HG02571 (cell line): ENCODE measurements at regions not wholly inside any gene's neighbourhood (a gene's known extent, or its start where the extent isn't known, plus 50 kb on each side); places are given as distances from the start of the nearest gene placed in this dataset.

ENCODE experiments used
- ATAC-seq: cut with Tn5 transposase; IDR thresholded peaks from one replicate; pipeline ENCODE4 v1.9.1; 2021; ENCODE audit warnings: mild to moderate bottlenecking, moderate library complexity; ENCODE audit not compliant: unreplicated experiment

DNA sequence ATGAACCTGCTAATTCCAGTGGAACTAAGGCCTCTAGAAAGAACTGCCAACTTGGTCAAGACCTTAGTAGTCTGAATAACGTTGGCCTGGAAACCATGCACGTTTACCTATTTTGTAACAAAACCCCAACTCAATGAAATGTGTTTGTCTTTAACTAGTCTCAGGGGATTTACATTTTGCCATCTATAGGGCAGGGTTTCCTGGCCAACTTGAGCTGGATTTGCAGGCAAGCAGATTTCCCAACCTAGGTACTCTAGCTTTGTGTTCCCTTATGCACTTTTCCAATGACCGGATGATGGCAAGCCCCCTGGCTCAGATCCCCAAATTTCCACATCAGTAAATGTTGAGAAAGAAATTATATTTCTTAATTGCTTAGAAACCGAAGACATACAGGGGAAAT lies 114.5 kb downstream of the IRS2 start:
- ATAC-seq = no peak

DNA sequence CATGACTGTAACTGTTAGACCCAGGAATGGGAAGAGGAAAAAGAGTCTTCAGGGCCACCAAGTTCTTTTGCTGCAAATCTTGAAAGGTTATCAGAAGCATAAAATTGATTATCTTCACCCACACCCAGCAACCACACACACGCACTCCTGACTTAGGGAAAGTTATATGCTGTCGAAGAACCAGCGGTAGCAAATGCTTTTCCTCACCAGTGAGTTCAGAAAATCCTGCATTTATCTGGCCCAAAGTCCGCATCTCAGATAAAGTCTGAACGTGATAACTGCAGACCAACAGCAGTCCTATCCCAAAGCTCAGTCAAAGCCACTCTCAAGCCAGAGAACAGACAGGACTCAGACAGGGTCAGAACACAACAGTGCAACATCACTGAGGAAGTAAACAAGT lies 115.6 kb downstream of the IRS2 start:
- no peak for ATAC-seq

DNA sequence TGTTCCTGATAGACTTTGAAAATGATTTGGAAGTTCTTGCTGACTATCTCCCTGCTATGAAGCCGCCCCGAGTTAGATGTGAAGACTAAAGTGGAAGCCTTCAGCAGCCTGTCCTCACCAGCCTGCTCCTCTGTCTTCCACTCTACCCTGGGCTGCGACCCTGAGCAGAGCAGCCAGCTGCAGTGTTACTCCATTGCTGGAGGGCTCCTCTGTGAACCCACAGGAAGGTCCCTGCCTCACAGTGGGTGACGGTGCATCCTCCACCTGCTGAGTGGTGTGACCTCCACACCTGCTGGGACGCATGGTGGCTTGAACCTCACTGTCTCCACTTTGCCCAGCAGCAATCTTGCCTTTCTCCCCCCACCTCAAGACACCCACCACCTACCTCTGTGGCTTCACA lies 116.4 kb downstream of the IRS2 start:
- ATAC-seq = no peak

DNA sequence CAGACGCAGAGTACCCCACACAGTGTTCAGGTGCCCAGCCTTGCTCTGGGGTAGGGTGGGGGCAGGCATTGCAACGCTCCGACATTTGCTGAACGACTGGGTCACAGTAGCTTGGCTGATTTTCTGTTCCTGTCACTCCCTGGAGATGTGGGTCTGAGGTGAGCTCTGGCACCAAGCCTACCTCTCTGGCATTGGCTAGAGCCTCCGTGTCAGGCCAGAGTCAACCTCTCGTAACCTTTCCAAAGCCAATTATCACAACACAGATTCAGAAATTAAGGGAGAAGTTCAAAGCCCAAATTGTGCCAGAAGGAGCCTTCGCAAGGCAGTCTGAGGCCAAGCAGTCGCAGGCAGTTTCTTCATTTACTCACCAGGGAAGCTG lies 117.2 kb downstream of the IRS2 start:
- ATAC-seq = no peak

DNA sequence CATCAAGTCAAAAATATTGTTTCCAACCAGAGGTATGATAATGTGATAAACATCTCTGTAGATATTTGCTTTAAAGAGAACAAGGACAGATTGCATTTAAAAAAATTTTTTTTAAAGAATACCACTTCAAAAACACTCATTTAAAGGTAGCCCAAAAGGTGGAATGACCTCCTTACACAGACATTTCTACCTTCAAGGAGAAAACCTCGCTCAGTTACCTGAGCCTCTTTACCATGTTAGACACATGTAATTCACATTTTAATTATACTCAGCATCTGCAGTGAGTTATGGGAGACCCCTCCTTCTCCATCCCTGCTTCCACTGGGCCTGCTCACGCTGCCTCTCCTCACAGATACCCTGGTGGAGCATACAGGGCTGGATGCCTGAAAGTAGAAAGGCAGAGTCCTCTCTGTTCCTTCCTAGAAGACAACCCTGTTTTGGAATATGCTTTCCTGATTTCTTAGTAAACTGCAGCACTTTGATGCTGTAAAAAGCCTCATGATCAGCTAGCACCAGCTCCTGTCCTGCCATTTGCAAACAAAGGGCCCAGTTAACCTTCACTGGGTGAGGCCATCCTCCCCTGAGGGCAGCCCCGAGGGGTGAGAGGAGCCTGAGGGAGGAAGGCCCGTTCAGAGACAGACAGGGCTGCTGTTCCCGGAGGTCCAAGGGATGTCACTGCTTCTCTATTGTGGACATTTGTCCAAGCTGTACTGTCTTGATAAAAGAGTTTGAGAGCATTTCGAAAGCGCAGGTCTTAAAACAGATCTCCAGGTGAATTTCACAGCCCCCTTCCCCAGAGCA lies 117.8 kb downstream of the IRS2 start:
- no peak for ATAC-seq

DNA sequence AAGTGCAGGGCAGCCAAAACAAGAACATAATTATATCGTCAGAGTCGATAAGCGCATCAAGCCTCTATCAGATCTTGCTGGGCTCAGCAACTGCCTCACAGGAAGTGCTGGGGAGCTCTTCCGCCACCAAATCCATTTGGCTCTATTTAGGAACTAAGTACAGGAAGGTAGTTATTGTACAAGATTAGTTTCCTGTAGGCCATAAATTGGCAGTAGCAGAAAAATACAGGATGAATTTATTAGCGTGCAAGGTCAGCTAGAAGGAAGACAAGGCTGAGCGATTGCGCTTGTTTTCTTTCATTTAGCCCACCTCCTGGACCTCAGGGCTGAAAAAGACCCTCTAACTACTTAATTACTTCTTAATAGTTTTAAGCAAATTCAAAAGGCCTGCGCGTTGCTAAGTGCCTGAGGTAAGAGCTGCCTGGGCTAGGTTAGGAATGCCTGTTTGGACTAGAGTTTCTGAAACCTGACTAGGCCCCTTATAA lies 118.5 kb downstream of the IRS2 start:
- no peak for ATAC-seq

DNA sequence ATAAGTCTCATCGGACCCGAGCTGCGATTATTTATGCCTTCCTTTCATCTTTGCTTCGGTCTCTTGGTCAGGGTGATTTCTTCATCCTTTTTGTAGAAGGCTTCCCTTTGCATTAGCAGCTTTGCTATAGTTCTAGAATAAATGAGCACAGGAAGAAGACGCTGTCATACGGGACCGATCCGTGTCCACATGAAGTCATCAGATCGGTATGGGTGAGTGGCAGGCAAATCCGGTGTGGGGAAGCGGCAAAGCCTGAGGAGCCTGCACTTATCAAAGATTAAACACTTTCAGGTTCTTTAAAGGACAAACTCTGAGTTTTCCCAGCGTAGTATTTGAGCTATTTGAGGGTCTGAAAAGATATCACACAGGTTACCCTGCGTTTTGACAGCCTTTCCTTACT lies 119.3 kb downstream of the IRS2 start:
- no peak for ATAC-seq

DNA sequence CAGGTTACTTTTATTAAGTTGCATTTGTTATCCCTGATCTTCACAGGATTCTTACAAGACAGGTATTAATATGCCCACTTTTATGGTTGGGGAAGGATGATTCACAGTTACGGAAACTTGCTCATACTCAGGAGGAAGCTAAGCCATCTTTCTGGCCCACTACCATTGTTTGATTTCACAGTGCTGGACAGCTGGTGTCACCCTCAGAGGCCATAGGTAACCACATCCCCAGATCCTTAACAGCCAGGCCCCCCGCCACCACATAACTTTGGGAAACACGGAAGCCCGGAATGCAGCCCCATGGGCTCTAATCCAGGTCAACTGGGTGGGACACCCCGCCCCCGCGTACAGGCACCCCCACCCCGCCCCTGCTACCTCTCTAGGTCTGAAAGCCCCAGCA lies 119.7 kb downstream of the IRS2 start:
- no peak for ATAC-seq

DNA sequence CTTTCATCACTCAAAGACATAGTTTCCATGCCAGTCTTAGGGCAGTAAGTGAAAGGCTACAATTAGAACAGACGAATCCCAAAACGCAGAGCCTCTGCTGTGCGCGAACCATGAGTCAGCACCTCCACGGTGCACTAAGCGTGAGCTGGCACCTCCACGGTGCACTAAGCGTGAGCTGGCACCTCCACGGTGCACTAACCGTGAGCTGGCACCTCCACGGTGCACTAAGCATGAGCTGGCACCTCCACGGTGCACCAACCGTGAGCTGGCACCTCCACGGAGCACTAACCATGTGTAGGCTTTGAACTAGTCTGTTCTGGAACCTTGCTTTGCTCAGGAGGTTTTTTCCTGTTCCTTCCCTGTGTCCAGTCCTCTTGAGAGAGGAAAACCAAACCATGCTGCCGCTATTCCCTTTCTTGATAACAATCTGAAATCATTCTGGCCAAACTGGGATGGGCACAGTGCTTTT lies 120.6 kb downstream of the IRS2 start:
- no peak for ATAC-seq

DNA sequence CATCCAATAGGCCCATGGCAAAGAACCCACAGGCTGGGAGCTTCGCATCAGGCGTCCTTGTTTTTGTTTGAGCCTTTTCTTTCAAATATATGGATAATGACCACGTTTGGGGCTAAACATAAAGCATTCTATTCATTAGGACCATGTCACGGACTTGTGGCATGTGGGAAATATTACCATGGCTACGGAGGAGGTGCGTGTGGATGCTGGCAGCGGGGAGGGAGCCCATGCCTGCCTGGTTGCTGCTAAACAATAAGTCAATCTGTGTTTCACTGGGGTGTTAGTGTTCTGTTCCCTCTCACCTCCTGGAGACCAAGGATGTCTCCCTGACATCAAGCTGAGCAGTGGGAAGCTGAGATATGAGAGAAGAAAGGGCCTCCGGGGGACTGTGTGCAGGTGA lies 121.1 kb downstream of the IRS2 start:
- ATAC-seq = no peak

DNA sequence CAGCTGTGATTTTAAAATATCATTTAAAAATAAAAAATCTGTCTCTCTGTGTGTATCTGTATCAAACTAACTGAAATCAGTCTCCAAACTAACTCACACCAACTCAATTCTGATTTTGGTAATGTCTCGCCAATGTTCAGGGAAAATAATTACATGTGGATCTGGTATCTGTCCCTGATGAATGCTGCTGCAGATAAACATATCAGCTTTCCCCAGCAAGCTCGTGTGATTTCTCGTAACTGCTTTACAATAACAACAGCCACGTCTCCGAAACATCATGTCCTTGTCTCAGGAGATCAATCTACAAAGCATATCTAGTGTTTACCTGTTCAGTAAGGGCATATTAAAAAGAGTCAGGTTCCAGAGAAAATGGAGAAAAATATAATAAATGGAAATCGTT lies 129.0 kb downstream of the IRS2 start:
- ATAC-seq = no peak

DNA sequence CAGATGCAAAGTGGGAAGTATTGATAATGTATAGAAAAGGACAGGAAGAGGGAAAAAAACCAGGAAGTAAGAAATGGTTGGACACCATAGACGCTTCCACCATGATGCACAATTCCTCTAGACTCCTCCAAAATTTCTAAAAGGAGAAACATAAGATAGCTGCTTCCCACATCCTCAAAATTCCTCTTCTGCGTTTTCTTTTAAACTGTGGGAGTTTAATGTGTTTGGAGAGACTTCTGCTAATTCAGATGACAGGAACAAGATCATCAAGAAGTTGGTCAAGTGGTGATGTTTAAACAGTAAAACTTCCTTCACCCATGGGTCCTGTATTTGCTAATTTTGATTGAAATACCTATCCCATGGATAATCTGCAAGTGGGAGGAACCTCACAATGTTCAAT lies 130.2 kb downstream of the IRS2 start:
- ATAC-seq = no peak

DNA sequence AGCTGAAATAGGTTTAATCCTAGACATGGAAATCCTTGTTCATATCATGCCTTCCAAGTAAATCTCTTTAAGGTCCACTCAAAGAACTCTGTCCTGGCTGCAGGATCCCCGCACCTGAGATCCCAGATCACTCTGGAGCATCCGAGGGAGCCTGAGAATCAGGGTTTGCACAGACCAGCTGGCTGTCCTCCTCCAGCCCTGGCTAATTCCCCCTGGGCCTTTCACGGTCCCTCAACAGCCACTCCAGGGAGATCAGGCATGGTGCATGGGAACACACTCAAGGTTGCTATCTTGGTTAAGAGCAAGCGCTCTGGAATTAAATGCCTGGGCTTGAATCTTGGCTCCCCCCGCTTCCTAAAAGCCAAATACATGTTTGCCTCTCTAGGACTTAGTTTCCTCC lies 130.8 kb downstream of the IRS2 start:
- no peak for ATAC-seq

DNA sequence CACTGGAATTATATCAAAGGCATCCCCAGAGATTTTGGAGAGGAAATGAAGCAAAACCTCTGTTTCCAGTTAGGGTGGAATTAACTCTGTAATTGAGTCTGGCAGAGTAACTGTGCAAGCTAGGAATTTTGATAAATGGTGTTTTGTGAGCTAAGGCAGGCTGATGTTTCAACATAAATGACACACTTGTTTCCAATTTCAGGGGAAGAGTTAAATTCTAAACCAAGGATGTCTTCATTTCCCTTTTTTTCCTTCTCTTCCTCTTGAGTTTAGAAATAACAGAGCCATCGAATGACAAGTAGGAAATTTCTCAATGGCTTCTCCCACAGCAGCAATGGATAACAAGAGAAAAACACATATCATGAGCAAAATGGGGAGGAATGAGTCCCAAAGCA lies 131.2 kb downstream of the IRS2 start:
- ATAC-seq = no peak

DNA sequence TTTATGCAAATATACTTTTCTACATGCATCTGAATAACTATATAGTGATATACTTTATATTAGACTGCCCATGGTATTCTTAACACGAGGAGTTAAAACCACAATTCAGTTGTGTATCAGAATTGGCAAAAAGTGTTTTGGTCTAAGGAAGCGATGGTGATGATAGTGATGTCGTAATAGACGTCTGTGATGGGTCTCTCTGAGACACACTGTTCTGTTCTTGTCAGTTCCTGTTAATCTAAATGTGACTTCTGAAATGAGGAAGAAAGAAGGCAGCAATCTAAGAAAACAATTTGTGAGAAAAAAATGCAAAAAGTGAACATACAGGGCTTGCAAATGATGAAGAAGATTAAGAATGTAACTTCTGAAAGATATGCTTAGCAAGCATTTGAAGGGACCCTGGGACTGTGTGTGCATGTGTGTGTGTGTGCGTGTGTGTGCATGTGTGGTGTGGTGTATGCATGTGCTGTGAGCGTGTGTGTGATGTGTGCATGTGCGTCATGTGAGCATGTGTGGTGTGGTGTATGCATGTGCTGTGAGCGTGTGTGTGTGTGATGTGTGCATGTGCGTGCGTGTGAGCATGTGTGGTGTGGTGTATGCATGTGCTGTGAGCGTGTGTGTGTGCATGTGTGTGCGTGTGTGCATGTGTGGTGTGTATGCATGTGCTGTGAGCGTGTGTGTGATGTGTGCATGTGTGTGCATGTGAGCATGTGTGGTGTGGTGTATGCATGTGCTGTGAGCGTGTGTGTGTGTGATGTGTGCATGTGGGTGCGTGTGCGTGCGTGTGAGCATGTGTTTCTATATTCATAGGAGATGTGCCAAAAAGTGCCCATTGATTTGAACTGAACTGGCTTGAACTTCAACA lies 131.8 kb downstream of the IRS2 start:
- no peak for ATAC-seq

DNA sequence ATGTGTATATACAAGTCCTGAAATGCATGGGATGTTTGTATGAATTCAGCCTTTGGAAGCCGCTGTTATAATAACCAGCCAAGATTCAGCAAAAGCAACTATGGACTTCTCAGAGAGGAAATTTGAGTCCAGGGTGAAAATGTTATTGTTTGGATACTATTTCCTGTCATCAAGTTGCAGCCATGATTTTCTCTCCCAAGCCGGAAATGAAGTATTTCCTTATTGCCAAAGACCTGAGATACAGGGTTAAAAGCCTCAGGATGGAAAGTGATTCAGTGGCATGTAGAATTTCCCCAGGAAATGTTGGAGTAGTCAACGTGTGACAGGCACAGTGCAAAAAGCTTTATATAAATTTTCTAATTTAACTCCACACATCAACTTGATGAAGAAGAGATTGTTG lies 133.9 kb downstream of the IRS2 start:
- no peak for ATAC-seq

DNA sequence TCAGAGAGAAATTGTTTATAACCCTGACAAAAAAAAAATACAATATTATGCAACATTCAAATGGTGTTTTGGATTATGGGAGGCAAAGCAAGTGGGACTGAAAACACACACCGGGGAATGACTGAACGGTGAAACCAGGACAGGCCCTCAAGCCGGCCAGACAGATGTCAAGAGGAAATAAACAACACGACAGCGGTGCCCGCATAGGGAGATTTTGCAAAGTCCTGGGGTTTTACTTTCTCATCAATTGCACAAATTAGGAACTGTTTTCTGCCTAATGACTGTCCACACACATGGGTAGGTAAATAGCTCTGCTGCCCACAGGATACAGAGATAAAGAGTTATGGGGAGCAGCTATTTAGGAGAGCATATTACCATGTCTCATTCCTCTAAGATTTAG lies 134.5 kb downstream of the IRS2 start:
- no peak for ATAC-seq

DNA sequence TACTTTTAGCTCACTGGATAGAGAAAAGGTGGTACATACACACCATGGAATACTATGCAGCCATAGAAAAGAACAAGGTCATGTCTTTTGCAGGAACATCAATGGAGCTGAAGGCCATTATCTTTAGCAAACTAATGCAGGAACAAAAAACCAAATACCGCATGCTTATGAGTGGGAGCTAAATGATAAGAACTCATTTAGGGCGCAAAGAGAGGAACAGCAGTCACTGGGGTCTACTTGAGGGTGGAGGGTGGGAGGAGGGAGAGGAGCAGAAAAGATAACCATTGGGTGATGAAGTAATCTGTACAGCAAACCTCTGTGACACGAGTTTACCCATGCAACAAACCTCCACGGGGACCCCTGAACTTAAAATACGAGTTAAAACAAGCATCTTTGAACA lies 135.1 kb downstream of the IRS2 start:
- no peak for ATAC-seq

DNA sequence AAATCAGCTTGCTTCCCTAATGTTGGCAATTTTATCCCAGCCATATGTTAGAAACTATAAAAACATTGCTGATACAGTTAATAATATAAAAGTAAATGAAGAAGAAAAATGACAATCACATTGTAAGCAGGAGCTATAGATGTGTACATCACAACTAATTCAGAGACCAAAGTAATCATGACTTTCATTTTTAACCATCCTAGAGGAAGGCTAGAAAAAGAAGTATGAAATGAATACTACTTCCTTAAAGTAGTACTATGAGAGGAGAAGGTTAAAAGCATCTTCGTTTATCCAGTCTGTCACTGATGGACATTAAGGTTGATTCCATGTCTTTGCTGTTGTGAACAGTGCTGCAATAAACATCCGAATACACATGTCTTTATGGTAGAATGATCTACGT lies 135.5 kb downstream of the IRS2 start:
- ATAC-seq = no peak

DNA sequence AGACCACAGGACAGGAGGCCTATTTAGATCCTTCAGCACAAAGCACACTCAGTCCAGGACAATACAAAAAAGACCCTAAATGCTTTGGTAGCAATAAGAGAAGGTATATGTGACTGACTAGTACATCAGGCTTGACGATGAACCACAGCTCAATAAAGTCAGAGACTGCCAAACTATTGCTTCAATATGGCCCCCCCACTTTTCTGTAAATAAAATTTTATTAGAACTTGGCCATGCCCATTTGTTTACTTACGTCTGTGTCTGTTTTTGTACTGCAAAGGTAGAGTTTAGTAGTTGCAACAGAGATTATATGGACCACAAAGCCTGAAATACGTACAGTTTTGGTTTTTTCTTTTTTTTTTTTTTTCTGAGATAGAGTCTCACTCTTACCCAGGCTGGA lies 136.7 kb downstream of the IRS2 start:
- ATAC-seq = no peak

DNA sequence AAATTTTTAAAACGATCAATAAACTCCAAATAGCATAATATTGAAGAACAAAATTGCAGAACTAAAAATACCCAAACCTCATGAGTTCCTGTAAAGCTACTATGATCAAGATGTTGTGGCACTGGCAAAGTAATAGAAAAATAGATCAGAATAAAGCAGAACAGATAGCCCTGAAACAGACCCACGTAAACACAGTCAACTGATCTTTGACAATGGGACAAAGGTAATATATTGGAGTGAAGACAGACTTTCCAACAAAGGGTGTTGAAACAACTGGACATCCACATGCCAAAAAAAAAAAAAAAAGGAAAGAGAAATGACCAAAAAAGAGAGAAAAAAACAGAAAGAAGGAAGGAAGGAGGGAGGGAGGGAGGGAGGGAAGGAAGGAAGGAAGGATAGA lies 138.7 kb downstream of the IRS2 start:
- no peak for ATAC-seq

DNA sequence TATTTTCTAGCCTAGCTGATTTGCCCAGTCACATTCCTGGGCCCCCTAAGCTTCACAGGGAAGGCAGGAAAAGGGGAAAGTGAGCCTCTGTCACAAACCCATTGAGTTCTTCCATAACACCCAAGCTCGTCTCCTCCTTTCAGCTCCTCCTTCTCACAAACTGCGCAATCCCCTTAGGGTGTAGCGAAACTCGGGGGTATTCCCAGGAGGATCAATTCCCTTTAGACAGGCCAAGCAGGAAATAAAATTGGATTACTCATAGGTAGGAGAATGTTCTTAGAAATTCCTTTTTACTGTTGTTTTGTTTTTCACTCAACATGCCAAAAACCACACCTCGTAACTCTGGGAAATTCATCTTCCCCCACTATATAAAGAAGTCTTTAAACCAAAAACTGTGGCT lies 139.3 kb downstream of the IRS2 start:
- no peak for ATAC-seq
